Endothelial cell (in vitro differentiated cells): ENCODE measurements at regions not wholly inside any gene's neighbourhood (a gene's known extent, or its start where the extent isn't known, plus 50 kb on each side); places are given as distances from the start of the nearest gene placed in this dataset.

Experiments used
- DNase-seq: peaks from one replicate; pipeline ENCODE4 v3.0.0; 2021; ENCODE audit warnings: low spot score
- H3K27ac Mint-ChIP-seq: one replicate; pipeline ENCODE4 v1.8.0; 2021; ENCODE audit warnings: mixed read lengths, inconsistent platforms; ENCODE audit not compliant: unreplicated experiment
- H3K27me3 Mint-ChIP-seq: one replicate; pipeline ENCODE4 v1.8.0; 2021; ENCODE audit warnings: mild to moderate bottlenecking, moderate library complexity, mixed read lengths, inconsistent platforms; ENCODE audit not compliant: unreplicated experiment
- H3K36me3 Mint-ChIP-seq: one replicate; pipeline ENCODE4 v1.8.0; 2021; ENCODE audit warnings: mild to moderate bottlenecking, low read depth, mixed read lengths, inconsistent platforms; ENCODE audit not compliant: unreplicated experiment
- H3K4me1 Mint-ChIP-seq: one replicate; pipeline ENCODE4 v1.8.0; 2021; ENCODE audit warnings: mild to moderate bottlenecking, mixed read lengths, inconsistent platforms; ENCODE audit not compliant: unreplicated experiment
- H3K4me3 Mint-ChIP-seq: one replicate; pipeline ENCODE4 v1.8.0; 2021; ENCODE audit warnings: mild to moderate bottlenecking, mixed read lengths, inconsistent platforms; ENCODE audit not compliant: unreplicated experiment
- H3K9me3 Mint-ChIP-seq: one replicate; pipeline ENCODE4 v1.8.0; 2021; ENCODE audit warnings: mixed read lengths, inconsistent platforms; ENCODE audit not compliant: unreplicated experiment
- CTCF ChIP-seq: fragments of 200-600 bp; sonication (generic); IDR thresholded peaks from one replicate; pipeline ENCODE4 v1.5.0; 2021; ENCODE audit warnings: antibody characterized with exemption; ENCODE audit not compliant: unreplicated experiment

- no peaks in the 10 kb centered on the region for H3K27me3 Mint-ChIP-seq
- H3K4me3 Mint-ChIP-seq = no peak overlapping the region
Observed at GRCh38 chr5:4295663-4296339, 700.2 kb downstream of the IRX1 start.

GRCh38 chr5:4306057-4306456, 710.4 kb downstream of the IRX1 start:
- Mint-ChIP-seq H3K27ac (no peak overlapping the region), H3K36me3 (no peaks in the 10 kb centered on the region), H3K4me1 (no peaks in the 10 kb centered on the region), H3K27me3 (no peaks in the 10 kb centered on the region), H3K4me3 (no peak overlapping the region), H3K9me3 (no peaks in the 10 kb centered on the region)
- no peak for TF ChIP-seq CTCF
- no peak for DNase-seq

More at GRCh38 chr5:4295663-4296339, 700.2 kb downstream of the IRX1 start:
- H3K4me1 Mint-ChIP-seq = no peaks in the 10 kb centered on the region
- no peak overlapping the region for H3K27ac Mint-ChIP-seq
- peak; percentile 61 for TF ChIP-seq CTCF
- H3K36me3 Mint-ChIP-seq = no peaks in the 10 kb centered on the region
- H3K9me3 Mint-ChIP-seq = peaks cover 5% of the 10 kb centered on the region
- peak; percentile 48 for DNase-seq

GRCh38 chr5:4309026-4309425, 713.4 kb downstream of the IRX1 start:
- no peak for TF ChIP-seq CTCF
- H3K9me3 Mint-ChIP-seq = no peaks in the 10 kb centered on the region
- H3K27me3 Mint-ChIP-seq = no peaks in the 10 kb centered on the region
- no peaks in the 10 kb centered on the region for H3K36me3 Mint-ChIP-seq
- no peak overlapping the region for H3K4me3 Mint-ChIP-seq
- H3K4me1 Mint-ChIP-seq = no peaks in the 10 kb centered on the region
- no peak for DNase-seq
- H3K27ac Mint-ChIP-seq = no peak overlapping the region

- no peaks in the 10 kb centered on the region for H3K4me1 Mint-ChIP-seq
- no peaks in the 10 kb centered on the region for H3K36me3 Mint-ChIP-seq
- H3K9me3 Mint-ChIP-seq = no peaks in the 10 kb centered on the region
- H3K27me3 Mint-ChIP-seq = no peaks in the 10 kb centered on the region
- no peak for DNase-seq
- no peak overlapping the region for H3K4me3 Mint-ChIP-seq
- no peak for TF ChIP-seq CTCF
- no peak overlapping the region for H3K27ac Mint-ChIP-seq
Observed at GRCh38 chr5:4313138-4313537, 717.5 kb downstream of the IRX1 start.

- Mint-ChIP-seq H3K4me1 (no peaks in the 10 kb centered on the region), H3K4me3 (no peak overlapping the region), H3K36me3 (no peaks in the 10 kb centered on the region)
Observed at GRCh38 chr5:4319478-4320128, 724.0 kb downstream of the IRX1 start.

More at GRCh38 chr5:4319478-4320128, 724.0 kb downstream of the IRX1 start:
- H3K9me3 Mint-ChIP-seq = no peaks in the 10 kb centered on the region
- TF ChIP-seq CTCF = no peak
- no peak for DNase-seq
- no peak overlapping the region for H3K27ac Mint-ChIP-seq
- H3K27me3 Mint-ChIP-seq = no peaks in the 10 kb centered on the region
